GM21367 (cell line): ENCODE measurements at regions not wholly inside any gene's neighbourhood (a gene's known extent, or its start where the extent isn't known, plus 50 kb on each side); places are given as distances from the start of the nearest gene placed in this dataset.
"Not testable (repeated sequence)": the region's sequence is repeated elsewhere in the genome, so short reads cannot be mapped to it uniquely, and the experiment has no call there.

Source experiments
- ATAC-seq: cut with Tn5 transposase; IDR thresholded peaks from one replicate; pipeline ENCODE4 v1.9.1; 2021; ENCODE audit not compliant: unreplicated experiment

DNA sequence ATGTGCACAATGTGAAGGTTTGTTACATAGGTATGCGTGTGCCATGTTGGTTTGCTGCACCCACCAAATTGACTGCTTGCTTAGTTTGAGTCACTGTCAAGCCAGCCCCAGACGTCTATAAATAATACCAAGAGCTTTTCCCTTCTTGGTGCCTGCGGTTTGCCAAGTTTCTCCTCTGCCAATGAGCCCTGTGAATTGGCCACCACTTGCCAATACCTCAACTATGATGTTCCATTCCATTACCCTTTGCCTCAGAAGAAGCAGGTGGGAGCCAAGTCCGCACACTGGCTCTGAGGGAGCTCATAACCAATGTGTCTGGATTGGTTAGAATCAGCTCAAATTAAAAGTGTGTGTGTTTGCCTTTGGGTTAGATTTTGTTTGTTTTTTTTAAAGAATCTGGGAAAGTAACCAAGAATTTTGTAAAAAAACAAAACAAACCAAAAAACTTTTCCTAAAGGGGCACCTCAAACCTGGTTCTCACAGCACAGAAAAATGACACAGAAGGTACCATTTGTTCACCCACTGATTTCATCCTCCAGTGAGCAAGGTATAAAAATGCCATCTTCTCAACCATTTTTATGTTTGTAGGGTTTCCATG lies 209.3 kb upstream of the PRNP start:
- ATAC-seq, result no peak

DNA sequence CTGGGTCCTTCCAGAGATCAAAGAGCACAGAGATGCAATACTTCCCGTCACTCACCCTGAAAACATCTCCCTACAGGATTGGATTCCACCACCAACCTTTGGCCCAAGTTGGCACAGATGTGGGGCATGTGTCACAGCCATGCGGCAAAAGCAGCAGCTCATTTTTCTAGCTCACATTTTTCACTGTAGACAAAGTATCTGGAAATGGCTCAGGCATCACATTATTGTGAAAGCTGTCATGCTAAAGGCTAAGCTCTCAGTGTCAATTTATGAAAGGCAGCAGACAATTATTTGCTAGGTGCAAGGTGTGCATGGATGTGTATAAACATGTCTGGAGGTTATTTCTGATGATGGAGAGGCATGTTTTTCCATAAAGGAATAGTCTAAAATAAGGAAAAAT lies 213.3 kb upstream of the PRNP start:
- ATAC-seq, result no peak

DNA sequence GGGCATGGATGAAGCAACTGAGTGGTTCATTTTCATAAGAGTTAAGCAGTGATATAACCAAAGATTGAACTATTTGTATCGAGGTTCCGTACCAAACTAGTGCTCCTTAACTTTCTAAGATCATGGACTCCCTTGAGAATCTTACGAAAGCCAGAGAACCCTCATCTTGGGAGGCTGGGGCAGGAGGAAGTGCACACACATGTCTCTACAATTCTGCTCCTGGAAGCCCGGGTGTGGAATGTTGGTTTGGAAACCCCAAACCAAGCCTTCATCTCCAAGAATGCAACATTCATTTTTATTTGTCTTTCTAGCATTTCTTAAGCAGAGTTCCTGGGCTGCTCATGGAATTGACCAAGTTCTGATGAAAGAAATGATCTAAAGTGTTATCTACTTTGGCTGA lies 215.0 kb upstream of the PRNP start:
- no peak for ATAC-seq

DNA sequence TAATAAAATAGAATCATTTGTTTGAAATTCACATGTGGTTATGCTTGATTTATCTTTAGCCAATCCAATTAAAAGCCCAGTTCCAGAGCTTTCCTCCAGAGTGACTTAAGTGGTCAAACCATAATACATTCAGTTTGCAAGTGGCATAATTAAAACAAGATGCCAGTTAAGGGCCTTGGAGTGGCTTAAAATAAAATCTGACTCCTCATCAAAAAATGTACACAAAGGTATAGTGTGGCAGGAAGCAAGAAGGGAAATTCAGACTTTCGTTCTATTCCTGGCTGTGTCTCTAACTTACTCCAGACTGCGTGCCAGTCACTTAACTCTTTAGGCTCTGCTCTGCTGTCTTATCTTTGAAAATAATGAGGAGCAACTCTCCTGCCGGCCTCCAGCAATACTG lies 215.9 kb upstream of the PRNP start:
- no peak for ATAC-seq

DNA sequence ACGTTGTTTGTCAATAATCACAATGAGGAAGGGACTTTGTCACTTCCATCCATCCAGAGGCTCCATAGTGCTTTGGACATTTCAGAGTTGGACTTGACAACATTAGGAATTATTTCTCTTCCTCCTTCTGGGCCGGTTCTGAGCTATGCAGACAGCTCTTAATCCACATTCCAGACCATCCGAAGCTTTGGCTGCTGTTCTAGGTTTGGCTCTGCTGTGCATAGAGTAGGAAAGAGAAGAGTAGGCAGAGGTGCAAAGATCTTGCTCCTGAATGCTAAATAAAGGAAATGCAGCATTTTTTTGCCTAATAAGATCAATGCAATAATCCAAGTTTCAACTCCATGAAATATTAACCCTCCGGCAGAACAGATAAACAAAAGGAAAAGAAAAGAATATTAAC lies 216.3 kb upstream of the PRNP start:
- no peak for ATAC-seq

DNA sequence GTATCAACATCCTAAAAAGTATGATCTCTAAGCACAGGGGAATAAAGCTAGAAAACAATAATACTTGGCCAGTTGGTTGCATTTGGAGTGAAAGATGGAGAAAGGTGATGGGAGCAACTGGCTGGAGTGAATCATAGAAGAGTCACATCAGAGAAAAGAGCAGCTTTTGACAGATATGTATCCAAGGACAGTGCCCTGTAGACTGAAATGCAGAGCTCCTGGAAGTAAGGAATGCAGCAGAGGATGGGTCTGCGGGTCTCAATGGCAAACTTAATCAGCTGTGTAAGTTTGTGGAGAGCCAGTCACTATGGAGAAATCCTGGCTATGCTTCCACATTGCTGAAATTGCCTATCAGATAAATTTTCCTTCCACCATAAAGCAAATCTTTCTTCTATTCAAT lies 218.1 kb upstream of the PRNP start:
- no peak for ATAC-seq

DNA sequence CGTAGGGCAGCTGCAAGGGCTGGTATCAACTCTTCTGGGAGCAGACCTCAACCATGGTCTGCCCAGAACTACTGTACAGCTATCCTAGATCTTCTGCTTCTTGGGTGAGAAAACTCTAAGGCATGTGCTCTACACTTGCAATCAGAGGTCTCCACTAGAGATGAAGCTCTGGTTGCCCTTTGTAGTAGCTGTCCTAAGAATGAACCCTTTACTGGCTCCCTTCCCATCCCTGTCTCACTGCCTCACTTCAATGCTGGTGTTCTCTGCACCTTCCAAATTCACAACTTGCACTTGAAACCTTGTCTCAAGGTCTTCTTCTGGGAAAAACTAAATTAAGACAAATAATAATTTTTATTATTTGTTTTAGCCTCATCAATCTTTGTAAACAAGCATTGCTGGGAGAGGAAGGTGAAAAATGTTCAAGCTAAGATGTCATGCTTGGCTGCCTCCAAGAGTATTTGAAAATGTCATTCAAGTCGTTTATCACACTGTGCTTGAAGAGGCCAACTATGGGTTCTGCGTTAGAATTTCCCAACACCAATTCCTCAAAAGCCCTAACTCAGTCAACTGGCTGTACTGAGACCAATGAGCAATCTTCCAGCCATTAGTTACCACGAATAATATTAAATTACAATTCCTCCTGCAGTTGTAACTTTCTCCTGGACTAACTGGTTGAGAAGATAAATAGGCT lies 216.9 kb upstream of the ADRA1D start:
- no peak for ATAC-seq

DNA sequence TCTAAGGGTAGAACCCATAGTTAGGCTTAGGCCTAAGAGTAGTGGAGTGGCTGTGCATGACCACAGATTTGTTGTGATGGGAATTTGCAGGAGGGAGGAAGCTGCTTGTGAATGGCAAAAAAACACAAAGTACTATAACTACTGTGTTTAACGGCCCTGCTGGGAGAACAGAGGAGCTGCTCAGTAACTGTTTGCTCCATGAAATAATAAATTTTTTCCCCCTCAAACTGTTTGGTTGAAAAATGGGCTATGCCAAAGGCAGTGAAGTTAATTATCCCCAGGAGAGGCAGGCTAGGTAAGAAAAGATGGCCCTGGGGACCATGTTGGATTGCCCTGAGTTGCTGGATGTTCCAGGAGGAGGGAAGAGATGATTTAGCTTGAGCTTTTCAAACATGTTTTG lies 216.1 kb upstream of the ADRA1D start:
- no peak for ATAC-seq

DNA sequence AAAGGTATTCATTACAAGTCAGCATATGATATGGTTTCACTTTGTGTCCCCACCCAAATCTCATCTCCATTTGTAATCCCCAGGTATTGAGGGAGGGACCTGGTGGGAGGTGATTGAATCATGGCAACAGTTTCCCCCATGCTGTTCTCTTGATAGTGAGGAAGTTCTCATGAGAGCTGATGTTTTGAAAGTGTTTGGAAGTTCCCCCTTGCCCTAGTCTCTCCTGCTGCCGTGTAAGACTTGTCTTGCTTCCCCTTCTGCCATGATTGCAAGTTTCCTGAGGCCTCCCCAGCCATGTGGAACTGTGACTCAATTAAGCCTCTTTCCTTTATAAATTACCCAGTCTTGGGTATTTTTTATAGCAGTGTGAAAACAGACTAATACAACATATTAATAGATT lies 213.7 kb upstream of the ADRA1D start:
- not testable (repeated sequence) for ATAC-seq

DNA sequence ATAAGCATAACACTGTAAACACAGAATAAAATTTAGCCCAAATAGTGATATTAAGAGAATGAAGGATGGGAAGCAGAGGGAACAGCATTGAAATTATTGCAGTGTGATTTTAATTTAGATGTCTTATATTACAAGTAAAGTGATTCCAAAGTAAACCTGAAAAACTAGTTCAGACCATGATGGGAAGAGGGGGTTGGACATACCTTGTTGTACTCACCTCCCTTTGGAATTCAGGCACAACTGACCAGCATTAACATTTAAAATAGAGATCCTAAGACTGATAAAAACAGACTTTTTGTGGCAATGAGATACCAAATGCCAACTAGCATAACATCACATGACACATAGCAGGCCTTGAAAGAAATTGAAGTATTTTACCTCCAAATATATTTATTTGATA lies 210.0 kb upstream of the ADRA1D start:
- no peak for ATAC-seq

DNA sequence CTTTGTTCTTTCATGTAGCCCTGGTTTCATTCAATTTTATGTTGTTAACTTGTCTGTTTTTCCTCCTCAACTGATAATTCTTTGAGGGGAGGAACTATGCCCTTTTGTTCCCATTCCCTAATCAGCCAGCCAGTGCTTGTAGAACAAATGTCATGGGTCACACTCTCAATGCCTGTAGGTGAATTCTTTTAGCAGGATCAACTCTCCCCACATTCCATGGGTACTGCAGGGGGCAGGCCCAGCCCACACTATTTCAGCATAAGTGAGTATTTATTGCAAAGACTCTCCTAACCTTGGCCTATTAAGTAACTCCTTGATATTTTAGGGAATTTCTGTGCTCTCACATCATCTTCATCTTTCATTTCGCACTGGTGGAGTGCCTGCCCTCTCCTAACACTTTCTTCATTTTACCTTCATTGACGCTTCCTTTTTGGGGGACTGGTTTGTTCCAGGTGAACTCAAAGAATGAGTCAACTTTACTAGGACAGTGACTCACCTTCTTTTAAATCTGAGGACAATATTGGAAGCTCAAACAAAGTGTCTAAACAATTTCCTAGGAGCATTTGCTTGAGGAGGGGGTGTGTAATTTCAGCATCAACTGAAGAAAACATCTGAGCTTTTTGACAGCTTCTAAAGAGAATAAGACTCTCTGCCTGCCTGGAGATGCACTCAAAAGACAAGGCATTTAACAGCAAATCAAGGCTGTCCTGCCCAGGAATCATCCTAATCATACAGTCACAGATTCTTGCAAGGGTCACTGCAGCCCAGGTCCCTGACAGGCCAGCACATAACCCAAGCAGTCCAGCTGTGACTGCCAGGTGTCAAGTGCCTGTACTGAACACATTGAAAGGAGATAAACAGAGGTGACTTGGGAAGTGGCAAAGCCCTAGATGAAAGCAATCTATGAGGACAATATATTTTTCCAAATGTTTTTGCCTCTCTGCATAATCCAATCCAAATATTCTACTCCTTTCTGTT lies 208.8 kb upstream of the ADRA1D start:
- ATAC-seq, result no peak

DNA sequence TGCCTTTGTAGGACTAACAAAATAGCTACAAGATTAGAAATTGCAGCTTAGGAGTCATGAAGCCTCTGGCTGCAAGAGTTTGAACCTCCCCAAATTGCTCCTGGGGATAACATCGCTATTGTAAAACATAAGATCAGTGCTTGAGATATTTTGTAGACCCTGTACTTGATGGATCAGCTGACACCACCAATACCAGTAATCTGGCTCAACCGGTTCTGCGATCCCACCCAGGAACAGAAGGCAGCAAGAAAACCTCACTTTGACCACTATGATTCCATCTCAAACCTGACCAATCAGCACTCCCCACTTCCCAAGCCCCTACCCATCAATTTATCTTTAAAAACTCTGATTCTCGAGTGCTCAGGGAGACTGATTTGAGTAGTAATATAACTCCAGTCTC lies 206.9 kb upstream of the ADRA1D start:
- no peak for ATAC-seq

DNA sequence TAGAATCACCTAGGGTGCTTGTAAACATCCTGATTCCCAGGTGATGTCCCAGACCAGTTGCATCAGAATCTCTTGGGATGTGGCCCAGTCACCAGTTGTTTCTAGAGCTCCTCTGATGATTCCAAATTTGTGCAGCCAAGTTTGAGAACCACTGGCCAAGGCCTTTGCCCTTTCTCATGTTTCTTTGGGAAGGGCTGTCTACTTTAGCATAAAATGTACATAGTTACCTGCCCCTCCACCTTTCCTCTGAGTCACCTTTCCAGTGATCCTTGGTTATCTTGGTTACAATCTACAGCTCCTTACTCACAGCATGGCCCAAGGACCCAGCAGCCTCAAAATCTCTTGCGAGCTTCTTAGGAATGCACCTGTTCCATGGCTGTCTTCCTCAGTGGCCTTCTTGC lies 206.2 kb upstream of the ADRA1D start:
- ATAC-seq, result no peak

DNA sequence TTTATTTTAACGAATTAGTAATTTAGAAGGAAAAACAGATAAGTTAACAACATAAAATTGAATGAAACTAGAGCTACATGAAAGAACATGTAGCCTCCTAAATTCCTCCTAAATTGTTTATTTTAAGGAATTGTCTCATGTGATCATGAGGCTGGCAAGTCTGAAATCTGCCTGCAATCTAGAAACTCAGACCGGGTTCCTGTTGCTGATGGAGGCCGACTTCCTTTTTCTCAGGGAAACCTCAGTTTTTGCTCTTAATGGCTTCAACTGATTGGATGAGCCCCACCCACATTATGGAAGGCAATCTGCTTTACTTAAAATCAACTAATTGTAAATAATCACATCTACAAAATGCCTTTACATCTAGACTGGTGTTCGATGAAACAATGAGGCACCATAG lies 205.0 kb upstream of the ADRA1D start:
- no peak for ATAC-seq

DNA sequence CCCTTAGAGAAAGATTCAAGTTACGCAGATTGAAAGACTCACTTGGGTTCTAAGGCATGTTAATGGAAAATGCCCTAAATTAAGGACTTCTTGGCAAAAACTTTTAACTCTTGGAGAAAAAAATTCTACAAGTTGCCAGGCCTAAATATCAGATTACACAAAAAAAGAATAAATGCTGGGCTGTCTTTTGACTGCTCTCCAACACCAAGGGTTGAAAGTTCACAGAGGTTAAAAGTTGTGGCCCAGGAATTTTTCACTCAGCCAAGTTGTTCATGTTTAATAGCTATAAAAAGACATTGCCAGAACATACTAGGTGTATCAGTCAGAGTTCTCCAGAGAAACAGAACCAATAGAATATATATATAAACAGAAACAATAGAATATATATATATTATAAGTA lies 204.3 kb upstream of the ADRA1D start:
- ATAC-seq, result no peak

DNA sequence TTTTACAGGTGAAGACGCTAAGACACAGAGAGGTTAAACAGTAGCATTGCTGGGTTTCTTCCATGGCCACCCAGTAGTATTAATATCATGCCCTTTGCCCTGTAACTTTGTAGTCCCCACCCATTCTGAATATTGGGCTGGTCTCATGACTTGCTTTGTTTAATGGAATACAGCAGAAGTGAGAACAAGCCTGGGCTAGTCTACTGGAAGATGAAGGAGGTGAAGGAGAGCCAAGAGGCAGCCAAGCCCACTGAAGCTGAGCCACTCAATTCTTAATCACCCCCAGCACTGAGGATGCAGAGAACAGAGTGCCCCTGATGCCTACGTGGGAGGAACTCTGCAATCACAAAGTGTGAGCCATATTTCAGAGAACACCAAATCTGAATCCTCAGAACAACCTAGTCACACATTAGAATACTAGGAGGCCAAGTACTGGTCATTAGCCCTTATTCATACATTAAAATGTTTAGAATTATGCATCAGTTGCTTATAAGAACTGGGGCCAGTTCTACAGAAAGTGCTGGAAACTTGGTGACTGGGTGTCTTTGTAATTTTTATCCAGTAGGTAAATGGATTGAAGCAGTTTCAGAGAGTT lies 202.5 kb upstream of the ADRA1D start:
- no peak for ATAC-seq

DNA sequence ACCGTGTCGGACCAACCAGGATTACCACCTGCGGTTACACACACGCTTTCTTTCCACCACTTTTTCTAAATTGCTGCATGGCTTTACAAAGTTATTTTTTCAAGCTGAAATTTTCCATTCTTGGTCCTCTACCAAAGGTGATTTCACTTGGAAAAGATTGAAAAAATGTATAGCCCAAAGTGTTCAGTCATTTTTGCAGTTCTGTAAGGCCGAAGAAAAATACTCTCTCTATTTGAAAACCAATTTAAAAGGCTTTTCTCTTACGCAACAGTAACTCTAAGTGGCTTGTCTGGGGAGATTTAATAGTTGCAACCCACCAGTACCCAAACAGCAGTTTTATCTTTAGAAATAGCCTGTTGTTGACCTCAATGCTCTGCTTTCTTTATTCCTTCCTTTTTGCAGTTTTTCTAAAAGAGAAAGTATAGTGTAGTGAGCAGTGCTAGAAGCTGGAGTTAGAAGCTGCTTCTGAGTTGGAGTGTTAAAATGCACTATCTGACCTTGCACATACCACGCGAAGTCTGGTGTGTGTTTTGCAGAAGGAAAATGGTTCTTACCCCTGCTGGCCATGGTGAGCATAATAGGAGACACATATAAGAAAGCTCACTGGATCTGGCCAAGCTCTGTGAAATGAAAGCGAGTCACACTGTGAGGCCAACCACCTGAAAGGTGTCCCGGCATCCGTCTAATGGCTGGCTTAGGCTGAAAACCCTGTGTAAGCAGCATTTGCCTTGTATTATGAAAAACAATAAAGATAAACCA lies 201.0 kb upstream of the ADRA1D start:
- ATAC-seq, result no peak

DNA sequence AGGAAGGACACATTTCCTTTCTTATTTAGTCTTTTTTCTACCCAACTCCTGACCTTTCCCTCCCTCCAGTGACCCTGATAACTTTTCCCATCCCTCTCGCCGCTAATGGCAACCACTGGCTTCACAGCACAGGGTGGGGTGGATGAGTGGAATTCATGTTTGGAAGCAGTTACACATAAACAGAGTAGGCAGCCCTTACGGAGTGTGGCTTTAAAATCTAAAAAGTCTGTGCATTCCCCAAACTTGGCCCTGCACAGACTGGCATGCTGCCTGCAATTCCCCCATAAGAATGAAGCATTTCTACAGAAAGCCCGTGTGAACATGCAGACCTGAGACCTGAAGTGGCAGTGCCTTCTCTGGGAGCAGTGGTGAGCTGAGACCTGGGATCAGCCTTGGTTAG lies 196.7 kb upstream of the ADRA1D start:
- no peak for ATAC-seq

DNA sequence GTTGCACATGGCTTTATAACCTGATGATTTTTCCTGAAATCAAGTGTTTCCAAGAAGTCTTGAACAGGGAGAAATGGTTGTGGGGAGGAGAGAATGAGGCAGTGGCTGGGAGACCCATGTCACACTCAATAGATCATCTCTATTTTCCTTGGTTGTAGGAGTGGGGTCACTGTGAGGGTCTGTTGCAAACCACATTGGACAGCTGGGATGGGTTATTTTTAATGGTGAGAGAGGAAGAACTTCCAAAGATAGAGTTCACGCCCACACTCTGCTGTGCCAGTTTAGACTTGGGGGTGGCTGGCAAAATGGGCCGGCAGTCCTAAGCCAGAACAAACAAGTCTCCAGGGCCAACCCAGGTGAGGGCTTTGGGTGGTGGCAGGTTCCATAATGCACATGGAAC lies 196.2 kb upstream of the ADRA1D start:
- no peak for ATAC-seq

DNA sequence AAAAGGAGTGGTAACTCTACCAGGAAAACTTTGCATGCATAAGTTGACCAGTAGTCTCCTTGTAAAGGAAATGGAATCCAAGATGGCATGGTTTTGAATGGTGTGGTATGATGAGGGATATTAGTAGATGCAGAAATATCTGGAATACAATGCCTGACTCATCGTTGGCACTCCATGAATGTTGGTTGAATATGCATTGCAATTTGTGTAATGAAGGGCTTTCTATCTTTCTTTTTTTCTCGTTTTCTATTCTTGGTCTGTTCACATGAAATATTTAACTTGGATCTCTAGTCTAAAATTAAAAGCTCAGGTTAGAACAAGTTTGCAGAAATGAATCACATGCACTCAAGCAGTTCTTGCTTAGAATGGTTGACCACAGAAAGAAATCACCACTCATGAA lies 195.3 kb upstream of the ADRA1D start:
- ATAC-seq, result no peak

DNA sequence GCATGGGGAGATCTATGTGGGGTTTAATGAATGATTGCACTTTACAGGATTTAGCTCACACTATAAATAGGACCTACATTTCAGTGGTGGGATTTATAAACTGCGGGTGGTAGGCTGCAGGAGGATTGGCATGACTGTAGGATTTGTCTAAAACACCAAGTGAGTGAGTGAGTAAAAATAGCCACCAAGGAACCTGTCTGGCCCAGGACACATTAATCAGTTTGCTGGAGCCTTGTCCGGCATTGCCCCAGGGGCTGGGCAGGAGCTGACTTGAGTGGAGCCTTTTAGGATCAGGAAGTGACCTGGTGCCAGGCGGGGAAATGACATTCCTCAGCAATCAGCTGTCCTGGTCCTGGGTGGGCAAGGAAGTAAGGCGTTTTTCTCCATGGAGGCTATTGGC lies 193.9 kb upstream of the ADRA1D start:
- ATAC-seq, result no peak
